ENCODE measurements at regions not wholly inside any gene's neighbourhood (a gene's known extent, or its start where the extent isn't known, plus 50 kb on each side); places are given as distances from the start of the nearest gene placed in this dataset.

DNA sequence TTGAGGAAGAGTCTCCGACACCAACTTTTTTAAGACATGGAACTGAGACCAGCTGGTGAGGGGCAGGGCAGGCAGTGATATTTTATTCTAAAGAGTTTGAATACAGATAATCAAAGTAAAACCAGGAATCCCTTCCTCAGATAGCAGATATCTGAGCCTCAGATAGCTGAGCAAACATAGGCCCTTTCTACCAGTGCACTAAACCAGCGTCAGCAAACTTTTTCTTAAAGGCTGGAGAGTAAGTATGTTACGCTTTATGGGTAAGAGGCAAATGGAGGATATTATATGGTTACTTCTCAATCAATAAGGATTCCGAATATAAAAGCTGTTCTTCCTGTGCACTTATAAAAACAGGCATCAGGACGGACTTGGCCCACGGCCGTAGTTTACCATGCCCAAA lies 73.9 kb downstream of the WNT5A start:
- no peak for DNase-seq

DNA sequence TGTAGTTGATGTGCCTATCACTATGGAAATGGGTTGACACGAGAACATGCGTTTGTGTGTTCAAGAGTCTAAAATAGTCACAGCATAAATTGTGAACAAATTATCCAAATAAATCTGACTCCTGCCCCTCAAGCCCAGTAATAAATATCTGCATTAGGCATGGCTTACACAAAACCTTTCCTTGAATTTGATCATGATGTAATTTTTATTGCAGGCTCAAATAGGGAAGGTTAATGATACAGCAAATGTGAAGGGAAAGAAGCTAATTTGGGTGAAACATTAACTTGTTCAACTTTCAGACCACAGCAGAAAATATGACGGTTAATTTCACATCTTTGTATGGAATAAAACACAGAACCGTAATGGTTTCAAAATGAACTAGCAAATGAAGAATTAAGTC lies 74.6 kb downstream of the WNT5A start:
- DNase-seq = no peak

DNA sequence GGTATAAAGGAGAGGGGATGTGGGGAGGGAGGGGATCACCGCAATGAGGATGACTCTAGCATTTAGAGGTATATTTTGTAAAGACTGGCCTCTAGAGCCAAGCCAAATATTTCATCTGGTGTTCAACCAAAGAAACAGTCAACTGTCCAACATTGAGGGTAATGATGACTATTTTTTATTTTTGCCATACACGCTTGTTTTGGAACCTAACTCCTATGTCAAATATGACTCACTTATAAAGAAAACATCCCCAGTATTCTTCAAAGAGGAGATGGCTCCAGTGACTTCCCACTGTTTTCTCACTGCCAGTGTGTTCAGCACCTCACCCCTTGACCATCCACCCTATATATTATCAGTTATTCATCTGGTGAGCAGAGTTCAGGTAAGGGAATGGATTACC lies 77.3 kb downstream of the WNT5A start:
- DNase-seq = no peak

DNA sequence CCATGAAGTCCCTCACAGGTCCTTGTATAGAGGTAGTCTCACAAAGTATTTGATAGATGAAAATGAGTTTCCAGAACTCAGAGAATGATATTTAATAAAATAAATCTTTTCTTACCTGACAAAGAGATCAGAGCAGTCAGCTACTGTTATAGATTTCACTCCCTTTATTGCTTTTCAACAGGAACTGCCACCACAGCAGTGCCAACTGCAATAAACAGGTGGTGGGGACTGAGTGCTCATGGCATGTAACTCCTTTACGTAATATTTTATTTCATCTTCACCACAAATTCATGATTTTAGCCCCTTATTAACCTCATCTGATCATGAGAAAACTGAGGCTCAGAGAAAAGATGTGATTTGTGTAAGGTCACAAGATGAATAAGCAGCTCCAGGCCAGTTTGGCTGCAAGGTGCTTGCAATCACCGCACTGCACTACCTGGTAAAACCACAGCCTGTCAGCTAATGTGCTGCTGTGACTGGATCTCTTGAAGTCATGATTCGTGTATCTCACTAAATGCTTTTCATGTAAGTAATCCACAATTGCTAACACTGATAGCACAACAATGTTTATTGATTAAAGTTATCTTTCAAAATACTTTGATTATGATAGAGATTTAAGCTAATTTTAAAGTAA lies 78.8 kb downstream of the WNT5A start:
- DNase-seq = no peak

DNA sequence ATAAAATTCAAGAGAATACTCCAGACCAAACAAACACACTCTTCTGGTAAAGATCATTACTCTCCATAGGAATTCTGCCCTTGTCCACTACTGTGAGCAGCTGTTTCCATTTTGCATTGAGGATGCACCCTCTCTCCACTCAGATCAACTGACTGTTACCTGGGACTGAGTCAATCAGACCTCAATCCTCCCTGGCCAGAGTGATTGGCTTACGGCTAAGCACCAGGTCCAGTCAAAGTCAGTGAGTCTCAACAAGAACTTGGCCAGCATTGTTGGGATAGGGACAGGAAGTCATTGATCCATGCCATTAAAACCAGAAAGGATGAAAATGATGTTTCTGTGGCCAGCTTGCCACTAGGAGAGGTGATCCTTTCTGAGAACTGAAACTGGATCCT lies 79.7 kb downstream of the WNT5A start:
- no peak for DNase-seq

DNA sequence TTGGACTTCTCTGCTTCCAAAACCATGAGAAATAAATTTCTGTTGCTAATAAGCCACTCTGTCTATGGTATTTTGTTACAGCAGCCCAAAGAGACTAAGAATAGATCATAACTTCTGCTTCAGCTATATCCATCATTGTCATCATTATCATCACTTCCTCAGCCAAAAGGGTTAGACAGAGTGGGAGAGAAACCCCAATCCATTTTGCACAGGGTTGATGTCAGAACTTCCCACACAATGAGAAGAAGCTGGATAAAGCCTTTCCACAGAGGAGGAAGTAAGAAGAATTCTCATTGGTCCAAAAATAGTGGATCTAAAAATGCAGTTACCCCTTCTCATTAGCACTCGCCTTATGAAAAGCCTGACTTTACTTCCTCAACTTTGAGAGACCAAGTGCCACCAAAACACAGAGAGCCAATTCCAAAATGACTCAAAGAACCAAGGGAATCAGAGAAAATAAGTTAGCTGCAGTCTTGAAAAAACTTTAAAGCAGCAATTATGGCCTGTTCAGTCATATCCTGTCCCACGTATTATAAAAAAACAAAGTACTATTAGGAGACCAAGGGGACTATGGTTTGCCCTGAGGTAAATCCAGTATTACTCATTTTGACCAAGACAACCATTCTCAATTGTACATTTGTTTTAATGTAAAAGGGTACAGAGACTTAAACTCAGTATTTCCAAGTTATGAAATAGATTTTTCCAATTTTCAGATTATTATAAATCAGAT lies 80.2 kb downstream of the WNT5A start:
- DNase-seq = no peak

DNA sequence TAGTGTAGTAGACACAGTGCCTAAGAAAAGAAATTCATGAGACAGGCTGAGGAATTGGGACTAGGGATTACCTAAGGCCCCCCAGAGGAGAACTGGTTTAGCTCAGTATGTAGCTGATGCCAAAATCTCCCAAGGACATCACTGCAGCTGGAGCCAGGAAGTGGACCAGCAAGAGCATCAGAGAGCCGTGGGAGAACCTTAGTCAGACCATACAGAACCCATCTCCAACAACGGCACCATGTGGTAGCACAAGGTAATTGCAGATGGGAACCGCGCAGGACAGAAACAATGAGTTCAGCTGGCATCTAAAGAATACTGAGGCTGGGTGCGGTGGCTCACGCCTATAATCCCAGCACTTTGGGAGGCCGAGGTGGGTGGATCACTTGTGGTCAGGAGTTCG lies 81.7 kb downstream of the WNT5A start:
- DNase-seq = no peak

DNA sequence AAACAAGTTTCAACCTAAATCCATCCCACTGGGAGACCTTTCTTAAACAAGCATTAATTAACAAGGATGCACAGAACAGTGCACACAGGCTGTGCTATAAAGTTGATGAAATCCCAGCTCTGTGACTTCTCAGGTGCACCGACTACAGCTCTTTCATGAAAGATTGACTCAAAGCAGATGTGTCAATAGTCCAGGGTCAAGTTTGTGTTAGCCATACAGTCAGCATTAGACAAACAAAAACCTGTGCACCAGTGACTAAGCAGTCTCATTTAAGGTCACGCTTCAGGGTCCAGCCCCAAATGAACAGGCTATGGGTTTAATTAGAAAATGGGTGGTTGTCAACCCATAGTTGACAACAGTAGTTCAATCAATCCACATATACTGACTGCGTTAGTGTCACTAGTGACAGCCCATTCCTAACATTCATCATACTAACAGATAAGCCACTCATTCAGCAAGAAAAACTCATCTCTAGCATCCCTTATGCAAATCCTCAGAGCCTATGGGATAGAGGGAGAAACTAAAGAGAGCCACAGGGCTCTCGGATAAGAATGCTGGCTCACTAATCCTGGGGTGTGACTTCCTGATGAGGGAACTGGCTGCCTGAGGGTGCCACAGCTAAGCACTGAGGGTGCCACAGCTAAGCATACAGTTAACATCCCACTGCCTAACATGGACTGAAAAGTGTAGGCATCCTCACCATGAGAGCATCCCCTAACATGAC lies 84.1 kb downstream of the WNT5A start:
- no peak for DNase-seq

DNA sequence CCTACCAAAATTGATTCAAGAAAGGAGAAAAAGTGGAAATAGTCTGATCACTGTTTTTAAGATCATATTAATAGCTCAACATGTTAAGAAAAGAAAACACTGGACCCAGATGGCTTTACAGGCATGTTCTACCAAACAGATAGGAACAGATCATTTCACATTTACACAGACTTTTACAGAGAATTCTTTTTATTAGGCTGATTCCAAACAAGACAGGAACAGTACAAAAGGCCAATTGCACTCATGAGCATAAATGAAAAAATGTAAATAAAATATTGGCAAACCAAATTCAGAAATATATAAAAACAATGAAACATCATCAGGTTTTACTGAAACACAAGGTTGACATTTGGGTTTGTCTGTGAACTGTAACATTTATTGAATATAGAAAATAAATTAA lies 106.5 kb downstream of the WNT5A start:
- no peak for DNase-seq

DNA sequence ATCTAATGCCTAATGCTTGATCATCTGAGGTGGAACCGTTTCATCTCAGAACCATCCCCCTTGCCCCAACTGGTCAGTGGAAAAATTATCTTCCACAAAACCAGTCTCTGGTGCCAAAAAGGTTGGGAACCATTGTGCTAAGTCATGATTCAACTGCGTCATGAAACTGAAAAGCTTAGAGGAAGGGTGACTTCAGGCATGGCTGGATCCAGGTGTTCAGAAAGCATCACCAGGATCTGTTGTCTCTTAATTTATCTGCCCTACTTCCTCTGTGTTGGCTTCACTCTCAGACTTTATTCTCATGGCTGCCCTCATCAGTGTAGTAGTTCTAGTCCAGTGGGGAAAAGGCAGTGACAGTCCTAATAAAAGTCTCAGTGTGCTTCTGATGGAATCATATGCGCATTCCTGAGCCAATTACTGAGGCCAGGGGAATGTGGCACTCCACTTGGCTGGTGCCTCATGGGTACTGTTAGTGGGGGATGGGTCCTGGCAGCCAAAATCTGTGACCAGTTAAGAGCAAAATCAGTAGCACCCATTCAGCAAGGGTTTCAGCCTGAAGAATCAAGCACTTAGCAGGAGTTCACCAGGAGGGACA lies 110.3 kb downstream of the WNT5A start:
- DNase-seq = no peak

DNA sequence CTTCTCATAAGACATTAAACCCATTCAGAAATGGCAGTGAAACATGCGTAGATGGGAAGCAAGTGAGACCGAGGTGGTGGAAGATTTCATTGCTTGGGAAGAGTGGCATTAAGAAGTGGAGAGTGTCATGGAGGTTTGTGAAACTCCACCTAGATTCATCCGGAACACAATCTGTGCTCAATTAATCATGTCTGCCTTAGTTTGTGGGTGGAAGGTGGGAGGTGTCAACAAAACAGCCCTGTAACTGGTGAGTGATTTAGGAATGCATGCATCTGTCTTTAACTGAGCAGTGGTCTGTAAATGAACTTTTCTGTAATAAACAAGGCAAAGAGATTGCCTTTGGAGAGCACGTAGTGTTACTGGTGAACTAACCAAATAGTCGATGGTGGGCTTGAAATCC lies 113.7 kb downstream of the WNT5A start:
- no peak for DNase-seq

DNA sequence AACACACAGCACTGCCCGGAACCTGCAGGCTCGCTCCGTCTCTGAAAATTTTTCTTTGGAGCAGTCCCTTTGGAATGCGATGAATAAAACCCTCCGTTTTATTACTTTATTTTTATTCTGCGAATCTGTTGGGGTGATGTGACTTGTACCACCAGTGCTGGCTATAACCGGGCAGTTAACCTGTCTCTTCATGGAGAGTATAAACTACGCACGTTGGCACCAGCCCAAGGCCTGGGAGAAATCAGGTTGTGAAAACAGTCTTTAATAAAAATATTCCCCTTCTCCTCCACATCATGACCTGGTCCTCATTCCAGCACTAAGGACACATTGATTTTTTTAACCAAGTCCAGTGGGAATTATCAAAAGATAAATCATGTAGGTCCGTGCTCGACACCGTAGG lies 116.8 kb downstream of the WNT5A start:
- DNase-seq = no peak

DNA sequence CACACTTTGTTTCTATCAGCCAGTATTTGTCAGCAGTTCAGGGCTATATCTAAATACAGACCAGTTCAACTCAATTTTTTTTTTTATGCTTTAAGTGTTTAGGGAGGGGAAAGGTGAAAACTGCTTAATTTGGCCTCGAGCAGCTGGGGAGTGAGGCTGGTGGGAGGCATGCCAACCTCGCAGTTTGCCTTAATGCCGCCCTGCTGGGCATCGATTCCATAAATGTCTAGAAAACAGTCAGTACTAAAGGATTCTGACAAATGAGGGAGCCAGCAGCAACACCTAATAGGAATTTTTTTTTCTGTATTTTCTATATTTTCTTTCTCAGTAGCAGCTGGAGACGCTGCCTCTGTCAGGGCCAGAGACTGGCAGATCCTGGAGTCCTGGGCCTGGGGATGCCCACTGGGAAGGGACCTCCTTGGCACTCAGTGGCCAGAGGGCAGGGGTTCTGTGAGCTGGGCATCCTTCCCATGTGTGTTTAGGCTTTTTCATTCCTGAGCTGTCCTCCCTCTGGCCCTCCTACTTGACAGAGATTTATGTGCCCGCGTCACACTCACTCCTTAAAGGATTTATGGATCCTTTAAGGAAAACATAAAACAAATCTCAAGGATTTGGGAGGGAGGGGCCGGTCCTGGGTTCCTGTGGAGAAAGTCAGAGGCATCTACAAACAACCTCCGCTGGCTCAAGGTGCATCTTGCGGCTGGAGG lies 117.8 kb downstream of the WNT5A start:
- peak; percentile 15 for DNase-seq

DNA sequence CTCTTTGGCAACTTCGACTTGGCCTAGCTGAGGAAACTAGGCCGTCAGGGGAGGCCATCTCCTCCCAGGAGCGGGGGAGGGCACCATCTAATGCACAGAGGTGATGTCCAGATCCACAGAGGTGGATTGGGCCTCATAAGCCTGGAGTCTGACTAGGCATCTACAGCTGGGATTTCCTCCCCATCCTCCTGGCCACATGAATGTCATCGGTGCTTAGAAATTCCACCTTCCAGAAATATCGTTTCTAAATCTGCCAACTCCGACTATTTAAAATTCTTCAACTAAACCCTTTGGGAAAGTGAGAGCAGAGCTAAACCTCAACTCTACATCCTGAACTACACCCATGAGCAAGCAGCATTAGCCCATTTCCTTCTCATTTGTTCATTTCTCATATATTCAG lies 118.7 kb downstream of the WNT5A start:
- no peak for DNase-seq

DNA sequence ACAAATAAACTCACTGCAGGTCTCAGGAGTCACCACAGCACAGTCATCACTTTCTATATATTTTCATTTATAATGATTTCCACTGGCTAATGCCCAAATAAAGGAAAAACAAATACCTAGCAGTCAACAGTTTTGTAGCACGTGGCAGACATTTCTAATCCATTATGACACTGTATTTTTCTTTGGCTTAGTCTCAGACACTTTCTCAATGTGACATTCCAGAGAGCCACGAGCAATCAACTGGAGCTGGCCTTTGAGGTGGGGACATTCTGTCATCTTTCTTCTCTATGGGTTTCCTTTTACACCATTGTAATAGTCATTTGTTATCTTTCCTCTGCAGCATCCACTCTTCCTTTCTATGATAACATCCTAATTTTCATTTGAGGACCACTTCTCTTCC lies 119.7 kb downstream of the WNT5A start:
- no peak for DNase-seq

DNA sequence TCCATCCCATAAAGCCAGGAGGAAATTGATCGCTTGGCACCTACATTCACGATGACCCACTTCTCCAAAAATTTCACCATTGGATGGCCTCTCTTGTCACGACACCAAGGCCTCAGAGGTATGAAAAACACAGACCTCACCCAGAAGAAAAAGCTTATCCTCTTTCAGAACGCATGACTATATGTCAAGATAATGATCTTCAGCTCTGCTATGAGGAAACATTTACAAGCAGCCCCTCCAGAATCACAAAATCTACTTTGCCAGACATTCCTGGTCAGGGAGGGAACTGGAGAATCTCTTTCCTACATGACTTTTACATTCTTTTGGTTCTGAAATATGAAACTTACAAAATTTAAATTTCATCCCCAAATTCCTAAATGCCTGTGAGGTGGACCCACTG lies 122.7 kb downstream of the WNT5A start:
- DNase-seq = no peak

DNA sequence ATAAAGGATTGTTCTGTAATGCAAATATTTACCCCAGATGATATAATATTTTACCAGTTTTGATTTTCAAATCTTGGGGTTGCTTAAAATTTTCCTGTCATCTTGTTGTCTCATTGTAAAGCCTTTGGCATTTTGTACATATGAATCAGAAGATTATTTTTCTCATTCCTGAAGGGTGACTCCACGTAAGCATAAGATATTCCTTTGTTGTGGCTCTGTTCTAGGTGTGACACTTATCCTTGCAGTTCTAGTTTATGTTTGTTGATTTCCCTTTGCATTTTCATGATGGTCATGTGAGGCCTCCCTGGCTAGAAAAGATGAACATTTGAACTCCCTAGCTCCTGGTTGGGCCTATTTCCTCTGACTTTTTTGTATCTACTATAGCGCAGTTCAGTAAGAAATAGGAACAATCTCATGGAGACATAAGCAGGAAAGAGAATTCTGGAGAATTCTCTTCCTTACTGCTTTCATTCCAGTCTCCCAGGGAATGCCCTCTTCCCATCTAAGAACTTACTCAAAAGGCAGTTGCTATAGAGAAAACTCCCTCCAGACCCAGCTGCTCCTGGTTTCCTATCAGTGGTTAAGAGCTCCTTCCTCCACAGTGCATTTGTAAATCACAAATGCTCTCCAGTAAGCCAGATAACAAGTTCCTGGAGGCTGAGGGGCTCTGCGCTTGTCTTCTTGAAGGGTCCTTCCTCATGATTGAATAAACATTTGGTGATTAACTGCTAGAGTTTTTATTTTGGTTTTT lies 124.7 kb downstream of the WNT5A start:
- no peak for DNase-seq

DNA sequence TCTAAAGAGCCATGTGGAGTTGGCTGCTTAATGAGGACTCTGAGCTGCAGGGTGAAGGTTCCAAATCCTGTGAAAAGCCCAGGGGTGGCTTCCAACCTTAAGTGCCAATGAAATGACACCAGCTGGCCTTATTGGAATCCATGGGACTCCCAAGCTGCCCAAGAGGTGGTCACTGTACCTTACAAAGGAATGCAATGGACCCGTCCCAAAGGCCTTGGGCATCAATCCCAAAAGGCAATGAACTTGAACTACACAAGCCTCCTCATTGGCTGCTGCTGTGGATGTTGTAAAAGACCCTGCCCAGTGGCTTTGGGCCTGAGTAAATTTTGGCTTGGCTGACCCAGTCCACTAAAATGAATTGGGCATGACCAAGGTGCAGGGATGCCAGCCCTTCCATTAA lies 129.3 kb downstream of the WNT5A start:
- no peak for DNase-seq

DNA sequence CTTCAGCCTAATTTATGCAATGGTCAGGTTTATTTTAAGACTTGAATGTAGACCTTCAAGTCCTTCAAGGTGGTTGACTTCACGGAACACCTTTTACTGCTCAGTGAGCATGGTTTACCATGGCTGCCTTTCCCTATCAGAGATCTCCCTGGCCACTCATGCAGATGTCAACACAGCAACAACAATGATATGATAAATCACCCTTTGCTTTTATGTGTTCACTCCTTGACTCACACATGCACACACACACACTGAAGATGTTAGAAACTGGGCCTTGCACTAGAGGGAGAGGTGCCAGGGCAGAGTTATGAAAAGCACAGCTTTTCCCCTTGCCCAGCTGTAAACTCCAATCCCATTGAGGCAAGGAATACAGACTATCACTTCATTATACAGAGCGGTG lies 134.4 kb downstream of the WNT5A start:
- no peak for DNase-seq

DNA sequence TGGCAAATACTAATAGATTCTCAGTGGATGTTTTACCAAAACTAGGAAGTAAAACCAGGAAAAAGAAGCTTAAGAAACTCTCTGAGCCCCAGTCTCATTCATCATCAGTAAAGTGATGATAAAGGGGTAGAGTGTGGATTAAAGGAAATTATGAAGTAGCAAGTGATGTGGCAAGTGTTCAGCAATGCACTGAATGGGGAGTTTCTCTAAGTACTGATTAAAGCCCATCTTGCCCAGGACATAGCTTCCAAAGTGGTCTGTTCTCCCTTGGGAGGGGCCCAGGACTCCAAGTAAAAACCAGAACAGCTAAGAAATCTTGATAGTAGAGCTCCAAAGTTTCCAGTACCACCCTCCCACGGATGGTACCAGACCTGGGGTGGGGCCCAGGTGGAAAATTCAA lies 137.3 kb downstream of the WNT5A start:
- DNase-seq = no peak

DNA sequence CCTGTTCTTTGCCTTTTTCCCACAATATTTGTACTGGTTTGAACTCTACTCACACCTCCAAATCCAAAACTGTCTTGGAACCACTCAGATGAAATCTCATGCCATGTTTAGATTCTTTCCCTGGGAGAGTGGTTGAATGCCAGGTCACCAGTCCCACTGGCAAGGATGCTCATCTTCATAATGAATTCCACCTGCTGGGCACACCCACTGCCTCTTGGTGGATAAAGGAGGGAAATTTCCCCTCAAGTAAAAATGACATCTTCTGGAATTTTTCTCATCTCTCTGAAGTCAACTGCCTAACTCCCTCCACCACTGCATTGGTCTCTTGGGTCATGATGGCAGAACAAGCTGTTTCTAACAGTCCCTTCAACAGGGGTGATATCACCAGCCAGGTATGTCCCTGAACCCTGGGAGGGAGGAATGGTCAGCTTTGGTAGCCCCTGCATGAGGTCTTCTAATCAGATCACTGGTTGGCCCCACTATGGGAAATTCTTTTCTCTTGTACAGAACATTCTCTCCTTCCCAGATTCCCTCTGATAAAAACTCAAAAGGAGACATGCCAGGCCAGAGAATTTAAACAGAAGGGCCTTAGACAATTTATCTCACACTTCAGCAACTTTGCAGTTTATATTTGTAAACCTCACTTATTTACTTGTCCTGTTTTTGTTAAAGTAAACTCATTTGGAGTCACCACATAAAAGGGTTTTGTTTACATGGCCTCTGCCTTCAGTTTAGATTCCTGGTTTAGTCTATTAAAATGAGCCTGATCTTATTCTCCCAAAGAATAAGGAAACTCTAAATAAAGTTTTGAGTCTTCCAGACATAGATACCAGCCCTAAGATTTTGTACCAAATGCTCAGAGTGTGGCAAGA lies 143.4 kb downstream of the WNT5A start:
- DNase-seq = no peak
